K562 (cell line): ENCODE measurements at regions not wholly inside any gene's neighbourhood (a gene's known extent, or its start where the extent isn't known, plus 50 kb on each side); places are given as distances from the start of the nearest gene placed in this dataset.
A peak's percentile ranks its signal among the peaks of the same experiment; 100 is the strongest.

Experiments used
- AFF4 ChIP-seq: sonication (generic); formaldehyde crosslinking; IDR thresholded peaks from 2 replicates; pipeline ENCODE4 v1.8.0; 2023; ENCODE audit warnings: mild to moderate bottlenecking, missing genetic modification reagents
- HDAC1 ChIP-seq, 2 experiments: fragments of 450-650 bp; IDR thresholded peaks; 2 replicates each; pipeline ENCODE4 v1.6.1; 2016 to 2017; ENCODE audit warnings: inconsistent platforms in 1 of 2, mild to moderate bottlenecking in 1 of 2, moderate library complexity in 1 of 2
- KAT7 ChIP-seq: sonication (generic); formaldehyde crosslinking; IDR thresholded peaks from 2 replicates; pipeline ENCODE4 v1.8.0; 2022; ENCODE audit warnings: missing genetic modification reagents, mild to moderate bottlenecking, borderline replicate concordance
- KLF10 ChIP-seq: fragments of 250-450 bp; sonication (Bioruptor Pico); IDR thresholded peaks from 2 replicates; pipeline ENCODE4 v1.6.1; 2021; ENCODE audit warnings: matching md5 sums
- SMARCC2 ChIP-seq: fragments of 450-650 bp; IDR thresholded peaks from 2 replicates; pipeline ENCODE4 v1.6.1; 2017; ENCODE audit warnings: antibody characterized with exemption, moderate library complexity, mild to moderate bottlenecking, low read depth
- ZBTB1 ChIP-seq: sonication (generic); formaldehyde crosslinking; IDR thresholded peaks from 2 replicates; pipeline ENCODE4 v1.8.1; 2023; ENCODE audit warnings: missing genetic modification reagents, low read depth, mild to moderate bottlenecking, borderline replicate concordance
- ZNF146 ChIP-seq: IDR thresholded peaks from one replicate; pipeline ENCODE4 v1.6.1; 2018; ENCODE audit warnings: missing compliant biosample characterization; ENCODE audit not compliant: unreplicated experiment
- ZNF766 ChIP-seq: fragments of 200-800 bp; sonication (Bioruptor generic); conservative IDR thresholded peaks from 2 replicates; pipeline ENCODE4 v1.6.1; 2016; ENCODE audit warnings: missing genetic modification characterization, missing compliant biosample characterization
- TF ChIP-seq, protein P1 (sequence below): IDR thresholded peaks from 2 replicates; pipeline ENCODE4 v1.6.1; 2011; ENCODE audit not compliant: insufficient read length; ENCODE audit errors: extremely low read depth
- TF ChIP-seq, protein P2 (sequence below): fragments of 200-800 bp; sonication (Bioruptor generic); IDR thresholded peaks from 2 replicates; pipeline ENCODE4 v1.6.1; 2017; ENCODE audit warnings: missing genetic modification characterization, missing compliant biosample characterization
- TF ChIP-seq, protein P3 (sequence below): fragments of 250-450 bp; sonication (Bioruptor Pico); IDR thresholded peaks from 2 replicates; pipeline ENCODE4 v1.4.0; 2020; ENCODE audit warnings: mild to moderate bottlenecking, moderate library complexity
- TF ChIP-seq, protein P4 (sequence below): fragments of 250-450 bp; sonication (Bioruptor Pico); IDR thresholded peaks from 2 replicates; pipeline ENCODE4 v1.4.0; 2020; ENCODE audit warnings: borderline replicate concordance
- TF ChIP-seq, protein P5 (sequence below), 2 experiments: IDR thresholded peaks; 2 replicates each; pipeline ENCODE4 v1.6.1; 2012; ENCODE audit warnings: improper control_type of control experiment in 2 of 2, low read depth in 2 of 2, low read length in 2 of 2, borderline replicate concordance in 1 of 2

DNA sequence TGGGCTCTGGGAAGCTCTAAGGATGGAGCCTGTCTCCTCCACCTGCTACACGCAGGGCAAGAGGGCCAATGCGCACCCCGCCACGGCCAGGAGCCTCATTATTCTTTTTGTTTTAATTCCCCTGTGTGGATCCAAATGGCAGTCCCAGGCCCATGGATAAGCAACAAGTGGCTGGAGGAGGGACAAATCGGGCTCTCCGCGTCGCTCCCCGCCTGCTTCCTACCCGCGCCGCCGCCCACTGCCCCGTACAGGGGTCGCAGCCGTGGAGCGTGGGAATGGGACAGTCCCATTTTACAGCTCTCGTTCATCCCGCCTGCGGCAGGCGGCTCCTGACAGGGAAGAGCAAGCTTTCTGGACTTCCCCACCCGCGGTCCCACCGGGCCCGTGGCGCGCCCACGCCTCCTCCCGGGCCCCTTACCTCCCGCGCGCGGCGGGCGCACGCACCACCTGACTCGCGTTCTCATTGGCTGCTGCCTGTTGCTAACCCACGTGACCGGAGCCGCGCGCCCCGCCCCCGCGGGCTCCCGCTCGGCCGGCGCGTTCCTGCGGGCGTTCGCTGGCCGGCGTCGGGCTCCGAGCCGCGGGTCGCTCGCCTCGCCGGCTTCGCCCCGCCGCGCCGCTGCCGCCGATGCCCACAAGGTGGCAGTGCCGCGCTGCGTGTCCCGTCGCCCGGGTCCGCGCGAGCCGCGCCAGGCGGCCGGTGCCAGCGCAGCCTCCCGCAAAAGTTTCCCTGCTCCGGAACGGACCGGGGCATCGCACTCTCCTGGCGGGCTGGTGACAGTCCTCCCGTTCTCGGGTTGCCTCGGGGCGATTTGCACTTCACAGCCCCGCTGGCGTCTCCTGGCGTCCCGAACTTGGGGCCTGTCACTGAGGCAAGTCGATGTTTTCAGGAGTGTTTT is 93.3 kb downstream of the CD83 start (continued):
- TF ChIP-seq, protein P1, sequence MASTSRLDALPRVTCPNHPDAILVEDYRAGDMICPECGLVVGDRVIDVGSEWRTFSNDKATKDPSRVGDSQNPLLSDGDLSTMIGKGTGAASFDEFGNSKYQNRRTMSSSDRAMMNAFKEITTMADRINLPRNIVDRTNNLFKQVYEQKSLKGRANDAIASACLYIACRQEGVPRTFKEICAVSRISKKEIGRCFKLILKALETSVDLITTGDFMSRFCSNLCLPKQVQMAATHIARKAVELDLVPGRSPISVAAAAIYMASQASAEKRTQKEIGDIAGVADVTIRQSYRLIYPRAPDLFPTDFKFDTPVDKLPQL, result no peak
- TF ChIP-seq KLF10 (CRISPR knock-in tag) (no peak), ZBTB1 (CRISPR knock-in tag) (peak; percentile 51; the same call in 1 of the 2 replicates), AFF4 (CRISPR knock-in tag) (0 out of 2 replicates have a peak, but pooled peaks have one; percentile 17), KAT7 (CRISPR knock-in tag) (peak; percentile 46), ZNF766 (CRISPR knock-in tag) (peak; percentile 89), HDAC1 (IDR thresholded peaks at IDR 0.05) (peak in 1 of 2 experiments; percentile 77; a peak in 2 of 4 replicates), ZNF146 (CRISPR knock-in tag) (no peak), SMARCC2 (no peak)
- TF ChIP-seq, protein P2, sequence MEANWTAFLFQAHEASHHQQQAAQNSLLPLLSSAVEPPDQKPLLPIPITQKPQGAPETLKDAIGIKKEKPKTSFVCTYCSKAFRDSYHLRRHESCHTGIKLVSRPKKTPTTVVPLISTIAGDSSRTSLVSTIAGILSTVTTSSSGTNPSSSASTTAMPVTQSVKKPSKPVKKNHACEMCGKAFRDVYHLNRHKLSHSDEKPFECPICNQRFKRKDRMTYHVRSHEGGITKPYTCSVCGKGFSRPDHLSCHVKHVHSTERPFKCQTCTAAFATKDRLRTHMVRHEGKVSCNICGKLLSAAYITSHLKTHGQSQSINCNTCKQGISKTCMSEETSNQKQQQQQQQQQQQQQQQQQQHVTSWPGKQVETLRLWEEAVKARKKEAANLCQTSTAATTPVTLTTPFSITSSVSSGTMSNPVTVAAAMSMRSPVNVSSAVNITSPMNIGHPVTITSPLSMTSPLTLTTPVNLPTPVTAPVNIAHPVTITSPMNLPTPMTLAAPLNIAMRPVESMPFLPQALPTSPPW, result peak; percentile 65
- TF ChIP-seq, protein P3, sequence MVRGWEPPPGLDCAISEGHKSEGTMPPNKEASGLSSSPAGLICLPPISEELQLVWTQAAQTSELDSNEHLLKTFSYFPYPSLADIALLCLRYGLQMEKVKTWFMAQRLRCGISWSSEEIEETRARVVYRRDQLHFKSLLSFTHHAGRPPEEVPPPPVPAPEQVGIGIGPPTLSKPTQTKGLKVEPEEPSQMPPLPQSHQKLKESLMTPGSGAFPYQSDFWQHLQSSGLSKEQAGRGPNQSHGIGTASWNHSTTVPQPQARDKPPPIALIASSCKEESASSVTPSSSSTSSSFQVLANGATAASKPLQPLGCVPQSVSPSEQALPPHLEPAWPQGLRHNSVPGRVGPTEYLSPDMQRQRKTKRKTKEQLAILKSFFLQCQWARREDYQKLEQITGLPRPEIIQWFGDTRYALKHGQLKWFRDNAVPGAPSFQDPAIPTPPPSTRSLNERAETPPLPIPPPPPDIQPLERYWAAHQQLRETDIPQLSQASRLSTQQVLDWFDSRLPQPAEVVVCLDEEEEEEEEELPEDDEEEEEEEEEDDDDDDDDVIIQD (CRISPR knock-in tag), result 0 out of 2 replicates have a peak, but pooled peaks have one; percentile 71
- TF ChIP-seq, protein P4, sequence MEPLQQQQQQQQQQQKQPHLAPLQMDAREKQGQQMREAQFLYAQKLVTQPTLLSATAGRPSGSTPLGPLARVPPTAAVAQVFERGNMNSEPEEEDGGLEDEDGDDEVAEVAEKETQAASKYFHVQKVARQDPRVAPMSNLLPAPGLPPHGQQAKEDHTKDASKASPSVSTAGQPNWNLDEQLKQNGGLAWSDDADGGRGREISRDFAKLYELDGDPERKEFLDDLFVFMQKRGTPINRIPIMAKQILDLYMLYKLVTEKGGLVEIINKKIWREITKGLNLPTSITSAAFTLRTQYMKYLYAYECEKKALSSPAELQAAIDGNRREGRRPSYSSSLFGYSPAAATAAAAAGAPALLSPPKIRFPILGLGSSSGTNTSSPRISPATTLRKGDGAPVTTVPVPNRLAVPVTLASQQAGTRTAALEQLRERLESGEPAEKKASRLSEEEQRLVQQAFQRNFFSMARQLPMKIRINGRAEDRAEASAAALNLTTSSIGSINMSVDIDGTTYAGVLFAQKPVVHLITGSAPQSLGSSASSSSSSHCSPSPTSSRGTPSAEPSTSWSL, result no peak
- TF ChIP-seq, protein P5, sequence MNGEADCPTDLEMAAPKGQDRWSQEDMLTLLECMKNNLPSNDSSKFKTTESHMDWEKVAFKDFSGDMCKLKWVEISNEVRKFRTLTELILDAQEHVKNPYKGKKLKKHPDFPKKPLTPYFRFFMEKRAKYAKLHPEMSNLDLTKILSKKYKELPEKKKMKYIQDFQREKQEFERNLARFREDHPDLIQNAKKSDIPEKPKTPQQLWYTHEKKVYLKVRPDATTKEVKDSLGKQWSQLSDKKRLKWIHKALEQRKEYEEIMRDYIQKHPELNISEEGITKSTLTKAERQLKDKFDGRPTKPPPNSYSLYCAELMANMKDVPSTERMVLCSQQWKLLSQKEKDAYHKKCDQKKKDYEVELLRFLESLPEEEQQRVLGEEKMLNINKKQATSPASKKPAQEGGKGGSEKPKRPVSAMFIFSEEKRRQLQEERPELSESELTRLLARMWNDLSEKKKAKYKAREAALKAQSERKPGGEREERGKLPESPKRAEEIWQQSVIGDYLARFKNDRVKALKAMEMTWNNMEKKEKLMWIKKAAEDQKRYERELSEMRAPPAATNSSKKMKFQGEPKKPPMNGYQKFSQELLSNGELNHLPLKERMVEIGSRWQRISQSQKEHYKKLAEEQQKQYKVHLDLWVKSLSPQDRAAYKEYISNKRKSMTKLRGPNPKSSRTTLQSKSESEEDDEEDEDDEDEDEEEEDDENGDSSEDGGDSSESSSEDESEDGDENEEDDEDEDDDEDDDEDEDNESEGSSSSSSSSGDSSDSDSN (IDR thresholded peaks at IDR 0.05; ENCODE audit: borderline replicate concordance in 1 of 2, low read depth in 2 of 2, low read length in 2 of 2), result peak; percentile 59 to 84; a peak in 2 of 4 replicates
